B cell (primary cell): ENCODE measurements at regions not wholly inside any gene's neighbourhood (a gene's known extent, or its start where the extent isn't known, plus 50 kb on each side); places are given as distances from the start of the nearest gene placed in this dataset.

ENCODE experiments used
- ATAC-seq: fragments of 200-7000 bp; cut with Tn5 transposase; one replicate; pipeline ENCODE4 v1.10.0; 2021; ENCODE audit warnings: low read depth, mild to moderate bottlenecking, moderate number of reproducible peaks, moderate library complexity
- CTCF ChIA-PET: fragments of 350-600 bp; sonication (Branson Sonifier 250); formaldehyde crosslinking; loops from one replicate; lab custom pipeline; 2021; ENCODE audit warnings: antibody characterized with exemption, inconsistent platforms; lab: Charles Lee
- POLR2A ChIA-PET: fragments of 350-600 bp; sonication (Branson Sonifier 250); formaldehyde crosslinking; loops from one replicate; lab custom pipeline; 2021; ENCODE audit warnings: antibody characterized with exemption; lab: Charles Lee
- DNase-seq: peaks from one replicate; pipeline ENCODE4 v3.0.0; 2013
- H2AFZ ChIP-seq: 2 replicates; pipeline ENCODE4 v1.6.1; 2012; ENCODE audit warnings: mild to moderate bottlenecking, low read depth, low read length; ENCODE audit not compliant: insufficient read depth, poor library complexity, severe bottlenecking
- H3K27ac ChIP-seq, 2 donors: 1 replicate in 1 of 2; 2 replicates in 1 of 2; pipeline ENCODE4 v1.5.1; 2012 to 2013; ENCODE audit warnings: low read length in 2 of 2, mild to moderate bottlenecking in 2 of 2, moderate library complexity in 1 of 2
- H3K27me3 ChIP-seq, 4 experiments: fragments of 200-600 bp in 1 of 4; sonication (generic) in 1 of 4; replicated peaks in 1 of 4; 1 replicate in 2 of 4; 2 replicates in 2 of 4; pipeline versions ENCODE4 v1.6.1 to v1.7.0; 2013 to 2016; ENCODE audit warnings: low read length in 3 of 4, mild to moderate bottlenecking in 2 of 4, mixed read lengths in 1 of 4, moderate library complexity in 1 of 4; ENCODE audit not compliant: insufficient read depth in 4 of 4, control insufficient read depth in 3 of 4; ENCODE audit errors: control extremely low read depth in 1 of 4
- H3K36me3 ChIP-seq, 2 experiments: replicated peaks in 1 of 2; 1 replicate in 1 of 2; 2 replicates in 1 of 2; pipeline versions ENCODE4 v1.6.1 to v1.7.1; 2013; ENCODE audit warnings: low read length in 1 of 2; ENCODE audit not compliant: insufficient read depth in 2 of 2, control insufficient read depth in 1 of 2; ENCODE audit errors: control extremely low read depth in 1 of 2, extremely low read depth in 1 of 2
- H3K4me1 ChIP-seq, 2 donors: fragments of 200-600 bp in 1 of 2; sonication (generic) in 1 of 2; 1 replicate in 1 of 2; 2 replicates in 1 of 2; pipeline versions ENCODE4 v1.5.1 to v1.6.1; 2013 to 2017; ENCODE audit warnings: low read length in 2 of 2; ENCODE audit not compliant: control insufficient read depth in 2 of 2, insufficient read depth in 2 of 2
- H3K4me2 ChIP-seq: replicated peaks from 2 replicates; pipeline ENCODE3; 2012; ENCODE audit warnings: mild to moderate bottlenecking, low read depth, low read length; ENCODE audit not compliant: poor library complexity, severe bottlenecking
- H3K4me3 ChIP-seq, 5 experiments: fragments of 200-600 bp in 1 of 5; sonication (generic) in 1 of 5; 1 replicate in 3 of 5; 2 replicates in 2 of 5; pipeline versions ENCODE4 v1.5.1 to v1.7.0; 2011 to 2016; ENCODE audit warnings: low read length in 4 of 5, mild to moderate bottlenecking in 4 of 5, low read depth in 2 of 5, control low read depth in 1 of 5, moderate library complexity in 1 of 5; ENCODE audit not compliant: insufficient read depth in 1 of 5; ENCODE audit errors: control extremely low read depth in 1 of 5, extremely low read depth in 1 of 5
- H3K79me2 ChIP-seq: fragments of 200-600 bp; sonication (generic); one replicate; pipeline ENCODE4 v1.6.0; 2016; ENCODE audit warnings: low read length; ENCODE audit not compliant: control insufficient read depth, insufficient read depth
- H3K9ac ChIP-seq: fragments of 200-600 bp; sonication (generic); 2 replicates; pipeline ENCODE4 v1.6.1; 2017; ENCODE audit warnings: mild to moderate bottlenecking, low read length, moderate library complexity
- H3K9me3 ChIP-seq, 3 donors: one replicate each; pipeline versions ENCODE4 v1.6.1 to v1.7.1; 2013; ENCODE audit warnings: low read length in 2 of 3; ENCODE audit not compliant: control insufficient read depth in 2 of 3, insufficient read depth in 1 of 3; ENCODE audit errors: control extremely low read depth in 1 of 3
- H4K20me1 ChIP-seq: 2 replicates; pipeline ENCODE4 v1.6.0; 2012; ENCODE audit warnings: mild to moderate bottlenecking, low read length; ENCODE audit not compliant: insufficient read depth, control insufficient read depth, poor library complexity, severe bottlenecking
- H3K27ac Mint-ChIP-seq: one replicate; pipeline ENCODE4 v1.8.0; 2021; ENCODE audit warnings: mixed read lengths
- H3K27me3 Mint-ChIP-seq: one replicate; pipeline ENCODE4 v1.8.0; 2021; ENCODE audit warnings: mixed read lengths
- H3K4me1 Mint-ChIP-seq: one replicate; pipeline ENCODE4 v1.8.0; 2021; ENCODE audit warnings: mixed read lengths
- H3K4me3 Mint-ChIP-seq: one replicate; pipeline ENCODE4 v1.8.0; 2021; ENCODE audit warnings: mixed read lengths
- H3K9me3 Mint-ChIP-seq: one replicate; pipeline ENCODE4 v1.8.0; 2022; ENCODE audit warnings: mixed read lengths; ENCODE audit not compliant: insufficient read depth
- CTCF ChIP-seq: fragments of 200-600 bp; IDR thresholded peaks from one replicate; pipeline ENCODE4 v1.8.0; 2022; ENCODE audit warnings: antibody characterized with exemption, mild to moderate bottlenecking
- EZH2 ChIP-seq: IDR thresholded peaks from 2 replicates; pipeline ENCODE4 v1.6.1; 2012; ENCODE audit warnings: borderline replicate concordance, low read depth, mild to moderate bottlenecking, moderate library complexity, low read length; ENCODE audit not compliant: insufficient read depth, poor library complexity, severe bottlenecking
- WGBS: methylation state at CpG from one replicate; pipeline ENCODE4 v1.1.5; 2013; ENCODE audit warnings: missing lambda C conversion rate; ENCODE audit not compliant: insufficient coverage; 5-methylcytosine and 5-hydroxymethylcytosine counted together
- intact Hi-C: fragments of 100-400 bp; cut with micrococcal nuclease; formaldehyde crosslinking; loops from one replicate; pipeline ENCODE4 v1.10.0; 2022

DNA sequence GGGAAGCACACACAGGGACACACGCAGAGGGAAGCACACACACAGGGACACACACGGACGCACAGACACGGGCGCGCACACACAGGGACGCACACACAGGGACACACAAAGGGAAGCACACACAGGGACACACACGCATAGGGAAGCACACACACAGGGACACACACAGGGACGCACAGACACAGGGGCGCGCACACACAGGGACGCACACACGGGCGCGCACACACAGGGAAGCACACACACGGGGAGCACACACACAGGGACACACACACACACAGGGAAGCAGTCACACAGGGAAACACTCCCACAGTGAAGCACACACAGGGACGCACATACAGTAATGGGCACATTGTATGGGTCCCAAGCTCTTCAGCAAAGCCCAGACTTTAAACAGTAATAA lies 685.3 kb downstream of the TRIML1 start:
- H3K27ac Mint-ChIP-seq: no peak overlapping the region
- Histone ChIP-seq H3K4me3 (no peak overlapping the region), H3K9me3 (peaks cover 0 to 13% (median 0%) of the 10 kb centered on the region in 3 donors), H3K36me3 (no peaks in the 10 kb centered on the region), H3K79me2 (no peaks in the 10 kb centered on the region), H3K4me2 (no peak overlapping the region), H2AFZ (no peak overlapping the region), H3K27ac (no peak overlapping the region), H4K20me1 (no peaks in the 10 kb centered on the region), H3K27me3 (no peaks in the 10 kb centered on the region), H3K4me1 (no peaks in the 10 kb centered on the region), H3K9ac (no peak overlapping the region)
- DNase-seq: no peak
- no peak for ATAC-seq
- TF ChIP-seq CTCF (no peak), EZH2 (no peak)
- ChIA-PET POLR2A (no interaction called here), CTCF (no interaction called here)
- WGBS: 98% methylated on average over 16 of the region's 17 CpGs
- H3K27me3 Mint-ChIP-seq: no peaks in the 10 kb centered on the region
- no peak overlapping the region for H3K4me3 Mint-ChIP-seq
- no peaks in the 10 kb centered on the region for H3K9me3 Mint-ChIP-seq
- intact Hi-C loops: no loop called here
- H3K4me1 Mint-ChIP-seq: no peaks in the 10 kb centered on the region

DNA sequence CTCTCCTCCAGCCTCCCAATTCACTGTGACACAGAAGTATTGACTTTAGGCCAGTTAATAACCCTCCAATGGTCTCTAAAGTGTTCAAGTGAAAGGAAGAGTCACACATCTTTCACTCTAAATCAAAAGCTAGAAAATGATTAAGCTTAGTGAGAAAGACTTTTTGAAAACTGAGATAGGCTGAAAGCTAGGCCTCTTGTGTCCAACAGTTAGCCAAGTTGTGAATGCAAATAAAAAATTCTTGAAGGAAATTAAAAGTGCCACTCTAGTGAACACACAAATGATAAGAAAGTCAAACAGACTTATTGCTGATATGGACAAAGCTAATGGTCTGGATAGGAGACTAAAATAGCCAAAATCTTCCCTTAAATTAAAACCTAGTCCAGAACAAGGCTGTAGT lies 687.2 kb downstream of the TRIML1 start:
- DNase-seq (no peak), ATAC-seq (no peak)
- Mint-ChIP-seq H3K4me1 (no peaks in the 10 kb centered on the region), H3K9me3 (no peaks in the 10 kb centered on the region), H3K27me3 (no peaks in the 10 kb centered on the region), H3K27ac (no peak overlapping the region), H3K4me3 (no peak overlapping the region)
- no peak overlapping the region for H3K27ac ChIP-seq
- ChIA-PET POLR2A (no interaction called here), CTCF (no interaction called here)
- no peaks in the 10 kb centered on the region for H4K20me1 ChIP-seq
- no peak overlapping the region for H3K4me2 ChIP-seq
- no peak overlapping the region for H2AFZ ChIP-seq
- no peaks in the 10 kb centered on the region for H3K79me2 ChIP-seq
- TF ChIP-seq EZH2: no peak
- no peak for TF ChIP-seq CTCF
- intact Hi-C loops: no loop called here
- peaks cover 0 to 13% (median 0%) of the 10 kb centered on the region in 3 donors for H3K9me3 ChIP-seq
- no peak overlapping the region for H3K4me3 ChIP-seq
- no peaks in the 10 kb centered on the region for H3K4me1 ChIP-seq
- no peaks in the 10 kb centered on the region for H3K36me3 ChIP-seq
- no peak overlapping the region for H3K9ac ChIP-seq
- H3K27me3 ChIP-seq: no peaks in the 10 kb centered on the region
